Thymus (tissue), 11 donors: ENCODE measurements at regions not wholly inside any gene's neighbourhood (a gene's known extent, or its start where the extent isn't known, plus 50 kb on each side); places are given as distances from the start of the nearest gene placed in this dataset.
"Not testable (repeated sequence)": the region's sequence is repeated elsewhere in the genome, so short reads cannot be mapped to it uniquely, and the experiment has no call there.

Experiments used
- DNase-seq, 9 donors: peaks; one replicate each; pipeline ENCODE4 v3.0.0-alpha.2; 2013; ENCODE audit warnings: low spot score in 9 of 9, low read depth in 6 of 9, missing footprints in 1 of 9
- H3K27ac ChIP-seq, 2 donors: one replicate each; pipeline ENCODE4 v1.5.1; 2013; ENCODE audit warnings: control low read depth in 1 of 2, low read depth in 1 of 2, low read length in 1 of 2, mild to moderate bottlenecking in 1 of 2, moderate library complexity in 1 of 2
- H3K27me3 ChIP-seq, 2 donors: one replicate each; pipeline ENCODE4 v1.5.1; 2013; ENCODE audit warnings: low read length in 1 of 2; ENCODE audit not compliant: control insufficient read depth in 2 of 2, insufficient read depth in 1 of 2
- H3K36me3 ChIP-seq, 2 donors: one replicate each; pipeline ENCODE4 v1.5.1; 2013; ENCODE audit warnings: low read length in 1 of 2, mild to moderate bottlenecking in 1 of 2, moderate library complexity in 1 of 2; ENCODE audit not compliant: control insufficient read depth in 2 of 2, insufficient read depth in 2 of 2
- H3K4me1 ChIP-seq, 2 donors: one replicate each; pipeline ENCODE4 v1.5.1; 2013; ENCODE audit warnings: low read length in 2 of 2; ENCODE audit not compliant: control insufficient read depth in 2 of 2, insufficient read depth in 2 of 2
- H3K4me3 ChIP-seq, 2 donors: one replicate each; pipeline ENCODE4 v1.5.1; 2013; ENCODE audit warnings: low read length in 2 of 2, control low read depth in 1 of 2, mild to moderate bottlenecking in 1 of 2
- H3K9me3 ChIP-seq, 2 donors: one replicate each; pipeline ENCODE4 v1.5.1; 2013; ENCODE audit warnings: low read length in 1 of 2, mild to moderate bottlenecking in 1 of 2; ENCODE audit not compliant: control insufficient read depth in 2 of 2, insufficient read depth in 1 of 2
- WGBS: extraction: QIAGEN DNeasy Blood & Tissue Kit; methylation state at CpG from one replicate; pipeline ENCODE4 v1.1.7; 2013; 5-methylcytosine and 5-hydroxymethylcytosine counted together
- donor health status: healthy.

DNA sequence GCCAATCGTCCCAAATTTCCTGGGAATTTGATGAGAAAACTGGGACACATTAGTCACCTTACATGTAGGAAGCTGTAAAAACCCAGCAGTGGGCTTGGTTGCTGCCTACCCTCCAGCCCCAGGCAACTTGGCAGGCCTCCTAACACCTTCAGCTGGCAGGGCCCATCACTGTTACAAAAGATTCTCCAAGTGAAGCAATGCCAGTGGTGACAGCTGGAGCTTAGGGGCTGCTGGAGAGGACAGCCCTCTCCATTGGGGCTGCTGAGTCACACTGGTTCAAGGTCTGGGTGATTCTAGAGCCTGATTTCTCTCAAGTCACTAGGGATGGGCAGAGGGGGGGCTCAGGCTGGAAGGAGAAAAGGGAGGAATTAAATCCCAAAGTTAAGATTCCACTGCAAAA is 180.6 kb downstream of the COPRS start:
- no peak for DNase-seq

DNA sequence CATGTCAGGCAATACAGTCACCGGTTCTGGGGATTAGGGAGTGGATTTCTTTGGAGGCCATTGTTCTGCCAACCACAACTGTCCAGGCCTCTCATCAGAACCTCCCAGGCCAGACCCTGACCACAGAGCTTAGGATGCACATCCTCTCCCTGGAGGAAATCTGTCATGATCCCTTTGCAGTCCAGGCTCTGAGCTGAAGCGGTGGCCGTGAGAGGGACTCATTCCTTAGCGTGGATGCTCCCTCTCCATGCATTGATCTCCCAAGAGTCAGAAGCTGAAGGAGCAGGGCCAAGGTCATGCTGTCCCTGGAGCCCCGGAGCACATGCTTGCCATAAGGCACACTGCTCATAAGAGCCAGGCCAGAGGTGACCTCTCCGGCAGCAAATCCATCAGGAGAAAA is 181.4 kb downstream of the COPRS start:
- no peak for DNase-seq
- Histone ChIP-seq H3K4me1 (peaks cover 0 to 4% of the 10 kb centered on the region in 2 donors), H3K27me3 (no peaks in the 10 kb centered on the region), H3K4me3 (no peak overlapping the region), H3K9me3 (no peaks in the 10 kb centered on the region), H3K27ac (no peak overlapping the region), H3K36me3 (no peaks in the 10 kb centered on the region)
- WGBS = 97% methylated on average over 6 of the region's 6 CpGs

More for the DNA sequence above, 180.6 kb downstream of the COPRS start:
- Histone ChIP-seq H3K4me1 (peaks cover 0 to 4% of the 10 kb centered on the region in 2 donors), H3K27ac (no peak overlapping the region), H3K9me3 (no peaks in the 10 kb centered on the region), H3K27me3 (no peaks in the 10 kb centered on the region), H3K36me3 (no peaks in the 10 kb centered on the region), H3K4me3 (no peak overlapping the region)
- WGBS = 93% methylated on average over 1 of the region's 1 CpG

GRCh38 chr17:31677036-31677435 is 182.0 kb downstream of the COPRS start:
- H3K4me1 ChIP-seq = peaks cover 0 to 4% of the 10 kb centered on the region in 2 donors
- H3K36me3 ChIP-seq = no peaks in the 10 kb centered on the region
- H3K27me3 ChIP-seq = peaks cover 0 to 1% of the 10 kb centered on the region in 2 donors
- H3K27ac ChIP-seq = no peak overlapping the region
- WGBS = 93% methylated on average over 4 of the region's 4 CpGs
- DNase-seq = no peak
- H3K9me3 ChIP-seq = no peaks in the 10 kb centered on the region
- H3K4me3 ChIP-seq = no peak overlapping the region

DNA sequence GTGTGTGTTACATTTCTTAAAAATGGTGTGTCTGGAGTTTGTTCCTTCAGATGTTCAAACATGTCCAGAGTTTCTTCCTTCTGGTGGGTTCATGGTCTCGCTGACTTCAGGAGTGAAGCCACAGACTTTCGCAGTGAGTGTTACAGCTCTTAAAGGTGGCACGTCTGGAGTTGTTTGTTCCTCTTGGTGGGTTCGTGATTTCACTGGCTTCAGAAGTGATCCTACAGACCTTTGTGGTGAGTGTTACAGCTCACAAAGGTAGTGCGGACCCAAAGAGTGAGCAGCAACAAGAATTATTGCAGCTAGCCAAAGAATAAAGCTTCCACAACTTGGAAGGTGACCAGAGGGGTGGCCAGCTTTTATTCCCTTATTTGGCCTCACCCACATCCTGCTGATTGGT is 183.7 kb downstream of the COPRS start:
- not testable (repeated sequence) for H3K4me3 ChIP-seq, H3K4me1 ChIP-seq, H3K9me3 ChIP-seq, H3K27me3 ChIP-seq, H3K36me3 ChIP-seq, DNase-seq, H3K27ac ChIP-seq
- WGBS = 48% methylated on average over 5 of the region's 5 CpGs

DNA sequence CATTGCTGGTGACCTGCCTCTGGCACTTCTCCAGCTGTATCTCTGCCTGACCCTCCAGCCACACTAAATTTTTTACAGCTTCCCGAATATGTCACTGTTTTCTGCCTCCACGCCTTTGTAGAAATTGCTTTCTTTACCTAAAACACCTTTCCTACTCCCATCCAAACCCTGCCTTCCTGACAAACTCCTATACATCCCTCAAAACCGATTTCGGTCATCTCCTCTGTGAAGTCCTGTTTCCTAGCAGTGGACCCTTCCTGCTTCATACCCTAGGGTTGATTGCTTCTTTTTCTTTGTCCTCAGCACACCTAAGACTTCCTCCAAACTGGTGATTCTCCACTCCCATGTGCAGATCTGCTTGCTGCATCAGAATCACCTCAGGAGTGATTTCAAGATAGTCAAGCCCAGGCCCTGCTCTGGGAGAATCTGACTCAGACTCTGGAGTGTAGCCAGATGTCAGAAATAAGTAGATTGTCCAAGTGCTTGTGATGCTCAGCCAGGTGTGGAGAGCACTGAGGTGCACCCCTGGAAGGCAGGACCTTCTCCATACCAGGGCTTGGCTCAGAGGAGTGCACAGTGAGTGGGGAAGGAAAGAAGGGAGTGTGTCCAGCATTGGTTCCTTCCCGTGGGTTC is 184.2 kb downstream of the COPRS start:
- Histone ChIP-seq H3K27me3 (peaks cover 0 to 2% of the 10 kb centered on the region in 2 donors), H3K4me3 (no peak overlapping the region), H3K27ac (no peak overlapping the region), H3K9me3 (peaks cover 0 to 9% of the 10 kb centered on the region in 2 donors), H3K4me1 (peaks cover 0 to under 1% of the 10 kb centered on the region in 2 donors), H3K36me3 (no peaks in the 10 kb centered on the region)
- WGBS = 84% methylated on average over 5 of the region's 5 CpGs
- peak in 1 of 9 donors; percentile 15 for DNase-seq

- H3K27ac ChIP-seq = no peak overlapping the region
- 96% methylated on average over 8 of the region's 8 CpGs for WGBS
These were observed 184.7 kb downstream of the COPRS start for GRCh38 chr17:31674305-31674704.

GRCh38 chr17:31673076-31673475 is 186.0 kb downstream of the COPRS start:
- no peak for DNase-seq
- no peaks in the 10 kb centered on the region for H3K4me1 ChIP-seq
- H3K27ac ChIP-seq = no peak overlapping the region
- no peaks in the 10 kb centered on the region for H3K36me3 ChIP-seq
- 85% methylated on average over 8 of the region's 8 CpGs for WGBS
- H3K27me3 ChIP-seq = peaks cover 0 to 2% of the 10 kb centered on the region in 2 donors
- no peak overlapping the region for H3K4me3 ChIP-seq
- H3K9me3 ChIP-seq = peaks cover 0 to 9% of the 10 kb centered on the region in 2 donors

More at GRCh38 chr17:31674305-31674704, 184.7 kb downstream of the COPRS start:
- no peaks in the 10 kb centered on the region for H3K36me3 ChIP-seq
- no peak for DNase-seq
- no peak overlapping the region for H3K4me3 ChIP-seq
- peaks cover 0 to 9% of the 10 kb centered on the region in 2 donors for H3K9me3 ChIP-seq
- no peaks in the 10 kb centered on the region for H3K4me1 ChIP-seq
- H3K27me3 ChIP-seq = peaks cover 0 to 2% of the 10 kb centered on the region in 2 donors

DNA sequence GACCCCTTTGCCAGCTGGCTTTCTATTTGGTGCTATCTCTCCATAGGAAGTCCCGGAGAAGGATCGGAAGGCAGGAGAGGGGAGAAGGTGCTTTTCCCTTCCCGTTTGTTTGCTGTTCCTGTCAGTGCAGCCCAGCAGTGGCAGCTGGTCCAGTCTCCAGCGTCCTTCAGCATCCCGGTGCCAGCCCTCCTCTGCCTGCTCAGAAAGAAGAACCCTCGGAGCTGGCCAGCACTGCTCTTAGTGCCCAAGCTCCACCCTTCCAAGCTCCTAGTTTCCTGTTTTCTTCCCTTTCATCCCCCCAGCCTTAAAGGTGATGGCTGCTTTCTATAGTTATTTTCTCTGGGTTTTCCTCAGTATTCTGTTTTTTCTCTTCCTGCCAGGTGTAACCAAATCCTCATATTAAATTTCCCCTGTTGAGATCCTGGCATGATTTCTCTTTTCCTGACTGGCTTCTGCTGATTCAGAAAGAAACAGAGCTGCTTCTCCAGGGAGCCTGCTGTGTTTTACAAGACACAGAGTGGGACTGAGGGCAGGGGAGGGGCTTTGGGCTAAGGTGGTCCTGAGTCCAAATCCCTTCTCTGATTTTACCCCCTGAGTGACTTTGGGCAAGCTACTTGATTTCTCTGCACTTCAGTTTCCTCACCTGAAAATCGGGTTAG is 186.8 kb downstream of the COPRS start:
- Histone ChIP-seq H3K4me3 (no peak overlapping the region), H3K27ac (no peak overlapping the region), H3K36me3 (no peaks in the 10 kb centered on the region), H3K27me3 (peaks cover 0 to 2% of the 10 kb centered on the region in 2 donors), H3K9me3 (peaks cover 0 to 9% of the 10 kb centered on the region in 2 donors), H3K4me1 (no peaks in the 10 kb centered on the region)
- 75% methylated on average over 7 of the region's 7 CpGs for WGBS
- DNase-seq = no peak

DNA sequence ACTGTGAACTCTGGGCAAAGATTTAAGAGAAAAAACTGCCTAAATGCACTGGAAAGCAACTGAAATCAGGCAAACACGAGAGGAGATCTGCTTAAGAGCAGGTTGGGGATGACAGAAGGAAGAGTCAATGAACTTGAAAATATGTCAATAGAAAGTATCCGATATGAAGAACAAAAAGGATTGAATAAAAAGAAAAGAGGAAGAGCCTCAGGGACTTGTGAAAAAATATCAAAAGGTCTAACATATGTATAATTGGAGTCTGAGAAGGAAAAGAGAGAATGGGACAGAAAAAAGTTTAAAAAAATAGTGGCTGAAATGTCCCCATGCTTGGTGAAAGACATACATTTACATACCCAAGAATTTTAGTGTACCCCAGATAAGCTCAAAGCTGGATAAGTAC is 195.5 kb downstream of the COPRS start:
- H3K27me3 ChIP-seq = no peaks in the 10 kb centered on the region
- WGBS = 94% methylated on average over 2 of the region's 2 CpGs
- no peaks in the 10 kb centered on the region for H3K4me1 ChIP-seq
- DNase-seq = no peak
- H3K27ac ChIP-seq = no peak overlapping the region
- H3K36me3 ChIP-seq = no peaks in the 10 kb centered on the region
- peaks cover 0 to 9% of the 10 kb centered on the region in 2 donors for H3K9me3 ChIP-seq
- no peak overlapping the region for H3K4me3 ChIP-seq
